NCI-H446 treated with DMSO at 0.1 percent for 48 hours (cell line): ENCODE measurements at regions not wholly inside any gene's neighbourhood (a gene's known extent, or its start where the extent isn't known, plus 50 kb on each side); places are given as distances from the start of the nearest gene placed in this dataset.
"Not testable (repeated sequence)": the region's sequence is repeated elsewhere in the genome, so short reads cannot be mapped to it uniquely, and the experiment has no call there.

Source experiments
- DNase-seq: peaks from one replicate; lab custom pipeline; 2025; lab: John Stamatoyannopoulos, UW

DNA sequence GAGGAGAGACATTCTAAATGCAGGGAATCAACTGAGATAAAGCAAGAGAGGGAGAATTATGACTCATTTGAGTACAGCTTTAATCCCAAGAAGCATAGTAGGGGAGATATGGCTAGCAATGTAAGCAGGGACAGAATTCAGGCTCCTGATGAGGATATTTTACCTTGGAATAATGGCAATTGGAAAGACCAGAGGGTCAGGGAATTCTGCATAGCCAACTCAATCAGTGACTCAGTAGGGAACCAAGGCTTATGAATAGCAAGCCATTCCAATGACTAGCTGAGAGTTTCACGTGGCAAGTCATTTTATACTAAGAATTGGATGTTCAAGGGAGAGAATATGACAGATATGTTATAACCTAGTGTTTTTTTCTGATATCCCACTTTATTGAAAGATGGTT, 563.8 kb upstream of the NETO1 start:
- DNase-seq, result no peak

GRCh38 chr18:73421010-73421409, 553.2 kb upstream of the NETO1 start:
- DNase-seq, result no peak

DNA sequence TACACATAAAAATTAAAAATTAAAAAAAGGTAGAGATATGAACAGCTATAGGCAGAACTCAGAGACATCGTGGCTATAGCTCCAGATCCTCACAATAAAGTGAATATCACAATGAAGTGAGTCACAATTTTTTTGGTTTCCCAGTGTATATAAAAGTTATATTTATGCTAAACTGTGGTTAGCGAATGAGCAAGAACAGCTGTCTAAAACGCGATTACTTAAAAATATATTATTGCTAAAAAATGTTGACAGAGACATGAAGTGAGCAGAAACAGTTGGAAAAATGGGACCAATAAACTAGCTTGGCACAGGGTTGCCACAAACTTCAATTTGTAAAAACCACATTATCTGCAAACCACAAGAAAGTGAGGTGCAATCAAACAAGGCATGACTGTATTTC, 551.7 kb upstream of the NETO1 start:
- no peak for DNase-seq

GRCh38 chr18:73414598-73414997, 546.8 kb upstream of the NETO1 start:
- DNase-seq, result no peak

- DNase-seq, result no peak
Measured at GRCh38 chr18:73414069-73414468, 546.3 kb upstream of the NETO1 start.

- DNase-seq, result no peak
Measured at GRCh38 chr18:73409242-73409641, 541.5 kb upstream of the NETO1 start.

GRCh38 chr18:73408469-73408868, 540.7 kb upstream of the NETO1 start:
- no peak for DNase-seq

- no peak for DNase-seq
Measured at GRCh38 chr18:73407506-73407905, 539.7 kb upstream of the NETO1 start.

DNA sequence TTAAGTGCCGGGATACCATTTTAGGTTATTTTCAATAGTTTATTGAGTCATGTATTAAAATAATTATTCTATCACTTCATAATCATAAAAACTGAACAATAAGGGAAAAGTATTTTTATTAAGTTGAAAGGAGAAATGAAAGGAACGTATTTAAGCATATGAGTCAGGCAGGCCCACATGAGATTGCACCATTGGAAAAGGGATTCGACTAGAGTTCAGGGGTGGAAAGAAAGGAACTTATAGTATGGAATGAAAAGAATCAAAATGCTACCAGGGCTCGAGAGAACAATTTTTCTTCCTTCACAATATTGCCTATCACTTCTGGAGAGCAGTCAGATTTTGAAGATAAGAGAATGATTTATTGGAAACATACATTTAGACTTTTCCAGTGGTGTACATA, 516.5 kb upstream of the NETO1 start:
- DNase-seq, result no peak

DNA sequence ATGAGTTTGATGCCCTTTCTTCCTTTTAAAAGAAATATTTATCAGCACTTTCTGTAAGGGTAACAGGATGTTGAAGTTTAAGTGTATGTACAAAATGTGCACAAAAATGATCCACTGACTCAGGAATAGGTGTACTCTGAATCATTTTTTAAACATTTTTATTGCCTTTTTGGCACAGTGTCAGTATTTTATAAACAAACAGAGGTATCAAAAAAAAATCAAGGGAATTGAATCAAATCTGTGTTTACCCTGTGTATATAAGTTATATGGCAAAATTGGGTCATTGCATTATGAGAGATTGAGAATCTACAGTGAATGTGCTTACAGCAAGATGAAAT, 513.9 kb upstream of the NETO1 start:
- no peak for DNase-seq

DNA sequence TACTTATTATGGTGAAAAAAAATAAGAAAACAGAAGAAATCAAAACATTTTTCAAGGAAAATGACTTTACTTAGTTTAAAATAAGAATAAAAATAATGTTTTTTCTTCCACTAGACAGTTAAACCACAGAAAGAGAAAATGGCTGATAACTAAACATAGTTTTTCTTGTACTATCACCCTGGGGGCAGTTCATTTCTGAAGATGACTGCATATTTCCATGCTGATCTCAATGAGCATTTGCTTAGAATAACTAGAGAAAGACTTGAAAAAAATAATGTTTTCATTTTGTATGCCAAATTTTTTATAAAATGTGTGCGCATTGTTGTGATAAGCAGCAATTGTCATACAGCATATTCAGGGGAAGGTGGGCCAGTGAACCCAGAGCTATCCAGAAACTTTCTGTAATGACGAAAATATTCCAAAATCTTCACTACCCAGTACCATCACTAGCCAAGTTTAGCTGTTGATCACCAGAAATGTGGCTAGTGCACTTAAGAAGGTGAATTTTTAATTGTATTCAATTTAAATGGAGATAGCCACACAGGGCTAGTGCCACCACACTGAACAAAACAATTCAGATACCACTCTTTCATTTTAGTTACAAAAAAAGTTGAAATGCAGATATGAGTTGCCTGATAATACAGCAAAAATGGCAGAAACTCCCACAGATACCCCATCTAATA, 513.4 kb upstream of the NETO1 start:
- DNase-seq, result no peak

- no peak for DNase-seq
Measured at GRCh38 chr18:73366713-73367112, 498.9 kb upstream of the NETO1 start.

DNA sequence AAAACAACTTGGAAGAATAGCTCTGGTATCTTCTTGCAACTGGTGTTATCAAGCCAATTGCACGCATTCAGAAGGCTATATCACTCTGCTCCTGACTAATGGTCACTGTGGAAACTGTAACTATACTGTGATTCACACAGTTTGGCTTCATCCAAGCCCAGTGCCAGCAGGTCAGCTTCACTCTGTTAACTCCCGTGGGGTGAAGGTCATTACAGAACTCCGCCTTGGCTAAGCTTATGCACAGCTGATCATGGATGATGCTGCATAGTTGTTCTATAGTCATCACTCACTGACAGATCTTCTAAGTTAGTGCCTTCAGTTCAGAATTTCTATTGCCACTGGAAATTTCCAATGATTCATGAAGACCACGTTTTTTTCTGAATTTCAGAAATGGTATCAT, 497.2 kb upstream of the NETO1 start:
- DNase-seq, result no peak

DNA sequence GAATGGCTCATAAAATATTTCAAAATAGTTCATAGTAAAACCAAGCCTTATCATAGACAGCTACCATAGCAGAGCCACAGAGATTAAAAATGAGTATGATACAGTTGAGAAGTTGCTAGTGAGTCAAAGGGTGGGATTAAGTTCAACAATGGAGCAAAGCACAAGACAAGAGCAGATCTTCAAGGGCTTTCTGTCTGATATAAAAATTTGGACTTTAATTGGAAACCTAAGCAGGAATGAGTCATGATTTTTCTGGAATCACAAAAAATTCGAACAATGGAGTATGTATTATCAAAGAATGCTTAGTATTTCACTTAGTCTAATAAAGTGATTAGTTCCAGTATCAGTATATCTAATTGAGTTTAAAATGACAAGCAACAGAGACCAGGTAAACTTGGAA, 487.3 kb upstream of the NETO1 start:
- DNase-seq, result no peak

- DNase-seq, result peak; percentile 74
Measured at GRCh38 chr18:73352546-73352945, 484.8 kb upstream of the NETO1 start.

- DNase-seq, result no peak
Measured at GRCh38 chr18:73340135-73340977, 472.6 kb upstream of the NETO1 start.

DNA sequence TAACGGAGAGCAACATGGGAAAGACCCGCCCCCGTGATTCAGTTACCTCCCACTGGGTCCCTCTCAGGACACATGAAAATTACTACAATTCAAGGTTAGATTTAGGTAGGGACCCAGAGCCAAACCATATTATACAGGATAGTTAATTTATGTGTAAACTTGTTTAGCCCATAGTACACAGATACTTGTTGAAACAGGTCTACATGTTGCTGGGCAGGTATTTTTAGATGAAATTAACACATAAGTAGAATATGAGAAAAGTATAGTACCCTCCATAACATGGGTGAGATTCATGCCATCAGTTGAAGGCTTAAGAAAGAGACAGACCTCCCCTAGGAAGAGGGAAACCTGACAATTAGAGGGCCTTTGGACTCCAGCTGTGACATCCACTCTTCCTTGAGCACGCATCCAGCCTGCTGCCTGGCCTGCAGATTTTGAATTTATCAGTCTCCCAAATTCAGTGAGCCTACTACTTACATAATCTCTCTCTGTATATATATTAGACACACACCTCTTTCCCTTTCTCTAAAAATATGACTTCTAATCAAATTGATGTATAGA, 463.5 kb upstream of the NETO1 start:
- no peak for DNase-seq

- DNase-seq, result not testable (repeated sequence)
Measured at GRCh38 chr18:73330106-73330505, 462.3 kb upstream of the NETO1 start.

- DNase-seq, result not testable (repeated sequence)
Measured at GRCh38 chr18:73324187-73324831, 456.5 kb upstream of the NETO1 start.

GRCh38 chr18:73318739-73319479, 451.1 kb upstream of the NETO1 start:
- peak; percentile 49 for DNase-seq

DNA sequence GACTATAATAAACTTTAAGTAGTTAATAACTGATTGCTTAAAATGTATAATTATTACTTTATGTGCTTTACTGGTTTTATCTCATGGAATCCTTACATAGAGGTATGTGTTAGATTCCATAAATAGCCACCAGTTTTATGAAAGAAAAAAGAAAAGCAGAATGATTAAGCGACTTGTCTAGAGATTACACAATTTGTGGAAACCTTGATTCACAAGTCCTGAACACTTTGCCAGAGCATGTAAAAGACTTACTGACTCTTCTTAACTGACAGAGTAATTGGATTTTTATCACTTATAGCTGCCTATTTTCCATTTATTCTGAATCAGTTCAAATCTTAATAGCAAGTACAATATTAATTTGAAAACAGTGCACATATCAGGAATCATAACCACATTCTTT, 448.7 kb upstream of the NETO1 start:
- no peak for DNase-seq

GRCh38 chr18:73315381-73315780, 447.6 kb upstream of the NETO1 start:
- no peak for DNase-seq
